Panc1 (cell line): ENCODE measurements at regions not wholly inside any gene's neighbourhood (a gene's known extent, or its start where the extent isn't known, plus 50 kb on each side); places are given as distances from the start of the nearest gene placed in this dataset.

ENCODE experiments used
- SIN3A ChIP-seq: IDR thresholded peaks from 2 replicates; pipeline ENCODE4 v1.6.1; 2012; ENCODE audit warnings: low read depth, mild to moderate bottlenecking, low read length, moderate library complexity, borderline replicate concordance; ENCODE audit not compliant: insufficient read depth
- TCF7L2 ChIP-seq: IDR thresholded peaks from 2 replicates; pipeline ENCODE4 v1.6.1; 2011; ENCODE audit warnings: mild to moderate bottlenecking, low read depth, low read length, inconsistent platforms
- TF ChIP-seq, protein P1 (sequence below): fragments of 450-650 bp; IDR thresholded peaks from 2 replicates; pipeline ENCODE4 v1.5.1; 2017; ENCODE audit warnings: mild to moderate bottlenecking

DNA sequence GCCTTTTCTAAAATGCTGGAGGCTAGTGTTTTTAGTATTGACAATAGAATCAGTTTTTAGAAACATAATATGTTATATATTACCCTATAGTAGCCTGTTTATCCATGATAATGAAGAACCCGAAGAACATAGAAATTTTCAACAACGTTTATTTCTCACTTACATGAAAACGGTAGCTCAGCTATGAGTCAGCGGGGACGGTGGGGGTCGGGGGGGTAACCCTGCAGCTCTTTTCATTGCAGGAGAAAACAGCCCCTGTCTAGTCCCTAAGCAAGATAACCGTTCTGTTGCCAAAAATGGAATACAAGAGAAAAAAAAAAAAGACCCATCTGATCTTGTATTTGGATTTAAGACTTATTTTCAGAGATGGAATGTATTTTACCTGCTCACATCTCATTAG is 1758.4 kb upstream of the AGA start:
- TF ChIP-seq, protein P1, sequence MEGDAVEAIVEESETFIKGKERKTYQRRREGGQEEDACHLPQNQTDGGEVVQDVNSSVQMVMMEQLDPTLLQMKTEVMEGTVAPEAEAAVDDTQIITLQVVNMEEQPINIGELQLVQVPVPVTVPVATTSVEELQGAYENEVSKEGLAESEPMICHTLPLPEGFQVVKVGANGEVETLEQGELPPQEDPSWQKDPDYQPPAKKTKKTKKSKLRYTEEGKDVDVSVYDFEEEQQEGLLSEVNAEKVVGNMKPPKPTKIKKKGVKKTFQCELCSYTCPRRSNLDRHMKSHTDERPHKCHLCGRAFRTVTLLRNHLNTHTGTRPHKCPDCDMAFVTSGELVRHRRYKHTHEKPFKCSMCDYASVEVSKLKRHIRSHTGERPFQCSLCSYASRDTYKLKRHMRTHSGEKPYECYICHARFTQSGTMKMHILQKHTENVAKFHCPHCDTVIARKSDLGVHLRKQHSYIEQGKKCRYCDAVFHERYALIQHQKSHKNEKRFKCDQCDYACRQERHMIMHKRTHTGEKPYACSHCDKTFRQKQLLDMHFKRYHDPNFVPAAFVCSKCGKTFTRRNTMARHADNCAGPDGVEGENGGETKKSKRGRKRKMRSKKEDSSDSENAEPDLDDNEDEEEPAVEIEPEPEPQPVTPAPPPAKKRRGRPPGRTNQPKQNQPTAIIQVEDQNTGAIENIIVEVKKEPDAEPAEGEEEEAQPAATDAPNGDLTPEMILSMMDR, result no peak
- TF ChIP-seq TCF7L2, result no peak
- no peak for TF ChIP-seq SIN3A
